GM12875 (cell line): ENCODE measurements at regions not wholly inside any gene's neighbourhood (a gene's known extent, or its start where the extent isn't known, plus 50 kb on each side); places are given as distances from the start of the nearest gene placed in this dataset.

Experiments used
- H3K4me3 ChIP-seq: one replicate; pipeline ENCODE4 v1.5.1; 2011; ENCODE audit warnings: low read depth, low read length, control low read depth
- TF ChIP-seq, protein P1 (sequence below): IDR thresholded peaks from 2 replicates; pipeline ENCODE4 v1.5.1; 2011; ENCODE audit warnings: low read depth, mild to moderate bottlenecking, control low read depth, inconsistent platforms, low read length, moderate library complexity, borderline replicate concordance; ENCODE audit not compliant: insufficient read depth

DNA sequence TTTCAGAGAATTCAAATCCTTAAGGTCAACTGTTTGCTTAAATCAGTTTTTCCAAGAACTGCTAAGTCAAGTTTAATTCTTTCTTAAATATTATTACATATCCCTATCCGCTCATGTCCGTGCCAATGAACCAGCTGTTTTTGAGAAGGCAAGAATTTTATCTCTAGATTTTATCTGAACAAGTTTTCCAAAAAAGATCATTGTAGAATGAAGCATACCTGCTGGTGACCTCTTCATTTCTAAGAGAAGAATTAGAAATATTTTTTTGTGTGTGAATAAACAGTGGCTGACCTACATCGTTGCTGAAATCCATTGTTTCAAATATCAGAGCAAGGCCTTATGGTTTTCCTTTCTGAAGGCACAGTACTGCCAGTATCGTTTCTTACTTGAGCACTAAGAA is 58.4 kb upstream of the RND3 start:
- H3K4me3 ChIP-seq, result no peak overlapping the region
- TF ChIP-seq, protein P1, sequence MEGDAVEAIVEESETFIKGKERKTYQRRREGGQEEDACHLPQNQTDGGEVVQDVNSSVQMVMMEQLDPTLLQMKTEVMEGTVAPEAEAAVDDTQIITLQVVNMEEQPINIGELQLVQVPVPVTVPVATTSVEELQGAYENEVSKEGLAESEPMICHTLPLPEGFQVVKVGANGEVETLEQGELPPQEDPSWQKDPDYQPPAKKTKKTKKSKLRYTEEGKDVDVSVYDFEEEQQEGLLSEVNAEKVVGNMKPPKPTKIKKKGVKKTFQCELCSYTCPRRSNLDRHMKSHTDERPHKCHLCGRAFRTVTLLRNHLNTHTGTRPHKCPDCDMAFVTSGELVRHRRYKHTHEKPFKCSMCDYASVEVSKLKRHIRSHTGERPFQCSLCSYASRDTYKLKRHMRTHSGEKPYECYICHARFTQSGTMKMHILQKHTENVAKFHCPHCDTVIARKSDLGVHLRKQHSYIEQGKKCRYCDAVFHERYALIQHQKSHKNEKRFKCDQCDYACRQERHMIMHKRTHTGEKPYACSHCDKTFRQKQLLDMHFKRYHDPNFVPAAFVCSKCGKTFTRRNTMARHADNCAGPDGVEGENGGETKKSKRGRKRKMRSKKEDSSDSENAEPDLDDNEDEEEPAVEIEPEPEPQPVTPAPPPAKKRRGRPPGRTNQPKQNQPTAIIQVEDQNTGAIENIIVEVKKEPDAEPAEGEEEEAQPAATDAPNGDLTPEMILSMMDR, result no peak

DNA sequence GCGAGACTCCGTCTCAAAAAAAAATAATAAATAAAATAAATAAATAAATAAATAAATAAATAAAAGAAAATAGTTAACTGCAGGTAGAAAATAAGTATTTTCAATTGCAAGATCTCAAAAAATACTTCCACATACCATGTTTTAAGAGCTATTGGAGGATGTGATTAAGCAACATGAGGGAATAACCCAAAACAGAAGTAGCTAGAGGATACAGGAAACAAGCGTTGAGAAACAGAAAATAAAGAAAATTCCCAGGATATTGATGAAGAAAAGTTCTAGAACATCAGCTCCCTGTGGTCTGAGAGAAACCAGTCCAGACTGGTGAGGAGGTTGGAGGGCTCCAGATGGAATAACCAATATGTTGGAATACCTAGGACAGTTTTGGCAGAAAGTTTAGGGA is 57.3 kb upstream of the RND3 start:
- H3K4me3 ChIP-seq, result no peak overlapping the region
- TF ChIP-seq, protein P1, result no peak

DNA sequence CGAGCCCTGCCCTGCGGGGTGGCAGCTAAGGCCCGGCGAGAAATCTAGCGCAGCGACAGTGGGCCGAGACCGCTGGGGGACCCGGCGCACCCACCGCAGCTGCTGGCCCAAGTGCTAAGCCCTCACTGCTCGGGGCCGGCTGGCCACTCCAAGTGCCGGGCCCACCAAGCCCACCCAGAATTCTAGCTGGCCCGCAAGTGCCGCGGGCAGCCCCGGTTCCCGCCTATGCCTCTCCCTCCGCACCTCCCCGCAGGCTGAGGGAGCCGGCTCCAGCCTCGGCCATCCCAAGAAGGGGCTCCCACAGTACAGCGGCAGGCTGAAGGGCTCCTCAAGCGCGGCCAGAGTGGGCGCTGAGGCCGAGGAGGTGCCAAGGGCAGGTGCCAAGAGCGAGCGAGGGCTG is 55.2 kb upstream of the RND3 start:
- no peak overlapping the region for H3K4me3 ChIP-seq
- TF ChIP-seq, protein P1, result no peak

DNA sequence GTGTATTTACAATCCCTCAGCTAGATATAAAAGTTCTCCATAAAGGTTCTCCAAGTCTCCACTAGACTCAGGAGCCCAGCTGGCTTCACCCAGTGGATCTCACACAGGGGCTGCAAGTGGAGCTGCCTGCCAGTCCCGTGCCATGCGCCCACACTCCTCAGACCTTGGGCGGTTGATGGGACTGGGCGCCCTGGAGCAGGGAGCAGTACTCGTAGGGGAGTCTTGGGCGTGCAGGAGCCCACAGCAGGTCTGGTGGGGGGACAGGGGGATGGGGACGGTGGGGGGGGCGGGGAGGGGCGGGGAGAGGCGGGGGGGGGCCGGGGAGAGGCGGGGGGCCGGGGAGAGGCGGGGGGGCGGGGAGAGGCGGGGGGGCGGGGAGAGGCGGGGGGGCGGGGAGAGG is 54.7 kb upstream of the RND3 start:
- no peak overlapping the region for H3K4me3 ChIP-seq
- TF ChIP-seq, protein P1, result no peak

DNA sequence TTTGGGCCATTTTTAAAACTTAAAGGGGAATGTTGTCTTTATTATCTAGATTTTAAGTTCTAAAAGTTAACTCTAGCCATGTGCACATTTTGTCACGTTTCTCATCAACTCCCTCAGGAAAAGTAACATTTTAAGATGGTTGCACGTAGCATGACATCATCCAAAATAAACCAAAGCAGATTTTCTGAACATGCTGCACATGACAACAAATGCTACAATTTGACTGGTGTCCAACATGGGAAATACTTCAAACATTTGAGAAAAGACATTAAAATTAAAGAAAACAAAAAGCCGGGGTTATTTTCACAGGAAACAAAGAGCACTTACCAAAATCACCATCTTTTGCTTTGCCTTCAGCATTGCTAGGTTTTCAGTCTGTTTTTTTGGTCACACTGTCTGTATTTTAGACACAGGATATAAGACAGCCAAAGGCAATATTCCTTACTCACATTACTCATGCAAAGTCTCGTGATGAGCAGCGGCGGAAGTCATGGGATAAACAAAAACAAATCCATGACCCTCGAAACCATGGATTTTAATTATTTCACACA is 51.3 kb upstream of the RND3 start:
- no peak overlapping the region for H3K4me3 ChIP-seq
- TF ChIP-seq, protein P1, result no peak
